ENCODE measurements at regions not wholly inside any gene's neighbourhood (a gene's known extent, or its start where the extent isn't known, plus 50 kb on each side); places are given as distances from the start of the nearest gene placed in this dataset.

DNA sequence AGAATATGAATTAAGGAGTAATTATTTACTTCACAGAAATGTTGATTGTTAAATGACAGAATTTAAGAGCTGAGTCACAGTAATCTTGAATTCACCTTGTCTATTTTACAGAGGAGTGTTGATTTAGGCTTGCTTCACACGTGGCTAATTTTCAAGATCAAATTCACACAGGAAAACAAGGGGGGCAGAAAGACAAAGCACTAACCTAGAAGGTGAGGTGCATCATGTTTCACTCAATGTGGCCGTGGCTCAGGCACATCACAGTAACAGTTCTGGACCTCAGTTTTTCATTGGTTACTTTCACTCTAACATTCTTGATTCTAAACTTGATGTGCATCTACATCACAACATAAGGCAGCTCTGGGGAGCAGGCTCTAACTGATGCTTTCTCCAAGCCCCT is 69.6 kb upstream of the GNAQ start:
- H2BK120ac ChIP-seq (ENCODE audit: low read depth, low read length, poor library complexity, severe bottlenecking) = no peak overlapping the region
- H2AK5ac ChIP-seq (ENCODE audit: insufficient read length, low read length) = no peak overlapping the region
- H2BK12ac ChIP-seq (ENCODE audit: insufficient read length, low read depth, low read length) = no peak overlapping the region
- H3K9me3 ChIP-seq (ENCODE audit: control insufficient read depth, low read depth, low read length) = no peaks in the 10 kb centered on the region
- Mint-ChIP-seq H3K9me3 (no peaks in the 10 kb centered on the region; a peak in 1 of 5 replicates), H3K36me3 (ENCODE audit: insufficient read depth in 1 of 3, low read depth in 3 of 3) (no peaks in the 10 kb centered on the region; a peak in 1 of 7 replicates), H3K4me1 (peaks cover 9 to 11% of the 10 kb centered on the region in 2 experiments), H3K27me3 (ENCODE audit: low read depth) (no peaks in the 10 kb centered on the region), H3K4me3 (no peak overlapping the region), H3K27ac (no peak overlapping the region)
- no peak overlapping the region for H2AFZ ChIP-seq (ENCODE audit: low read length)
- H3K9ac ChIP-seq (ENCODE audit: extremely low read depth, insufficient read length, low read length) = no peak overlapping the region
- peaks cover 7% of the 10 kb centered on the region; the same call in 1 of the 2 replicates for H3K4me1 ChIP-seq (ENCODE audit: insufficient read depth, low read length)
- H3K56ac ChIP-seq (ENCODE audit: insufficient read length, low read depth, low read length) = no peak overlapping the region
- no peak overlapping the region for H2BK20ac ChIP-seq (ENCODE audit: low read depth, low read length, poor library complexity, severe bottlenecking)
- no peak overlapping the region for H3K27ac ChIP-seq (ENCODE audit: insufficient read length, low read depth, low read length)
- no peaks in the 10 kb centered on the region for H3K27me3 ChIP-seq (ENCODE audit: insufficient read depth, low read length)
- H3K4ac ChIP-seq (ENCODE audit: low read depth, low read length) = no peak overlapping the region
- no CpG with 5 or more reads among the region's 2 CpGs for WGBS (ENCODE audit: extremely low coverage, insufficient read length, low lambda C conversion rate)
- H3K23me2 ChIP-seq (ENCODE audit: insufficient read length, low read depth, low read length, poor library complexity, severe bottlenecking) = no peaks in the 10 kb centered on the region
- no peak overlapping the region for H4K5ac ChIP-seq (ENCODE audit: insufficient read length, low read depth, low read length)
- no peak overlapping the region for H3K18ac ChIP-seq (ENCODE audit: insufficient read length, low read depth, low read length)
- no peak overlapping the region for H3K23ac ChIP-seq (ENCODE audit: insufficient read length, low read depth, low read length)
- H3K4me2 ChIP-seq (ENCODE audit: insufficient read depth, insufficient read length, low read length) = no peak overlapping the region
- no peak overlapping the region for H3T11ph ChIP-seq (ENCODE audit: low read length)
- no peak overlapping the region for H2BK5ac ChIP-seq (ENCODE audit: insufficient read length, low read length)
- H4K20me1 ChIP-seq (ENCODE audit: control insufficient read depth, insufficient read depth, insufficient read length) = no peaks in the 10 kb centered on the region
- H4K91ac ChIP-seq (ENCODE audit: insufficient read length, low read depth, low read length) = no peak overlapping the region
- no peaks in the 10 kb centered on the region for H3K79me2 ChIP-seq (ENCODE audit: insufficient read depth, low read length)
- TF ChIP-seq, protein P1, sequence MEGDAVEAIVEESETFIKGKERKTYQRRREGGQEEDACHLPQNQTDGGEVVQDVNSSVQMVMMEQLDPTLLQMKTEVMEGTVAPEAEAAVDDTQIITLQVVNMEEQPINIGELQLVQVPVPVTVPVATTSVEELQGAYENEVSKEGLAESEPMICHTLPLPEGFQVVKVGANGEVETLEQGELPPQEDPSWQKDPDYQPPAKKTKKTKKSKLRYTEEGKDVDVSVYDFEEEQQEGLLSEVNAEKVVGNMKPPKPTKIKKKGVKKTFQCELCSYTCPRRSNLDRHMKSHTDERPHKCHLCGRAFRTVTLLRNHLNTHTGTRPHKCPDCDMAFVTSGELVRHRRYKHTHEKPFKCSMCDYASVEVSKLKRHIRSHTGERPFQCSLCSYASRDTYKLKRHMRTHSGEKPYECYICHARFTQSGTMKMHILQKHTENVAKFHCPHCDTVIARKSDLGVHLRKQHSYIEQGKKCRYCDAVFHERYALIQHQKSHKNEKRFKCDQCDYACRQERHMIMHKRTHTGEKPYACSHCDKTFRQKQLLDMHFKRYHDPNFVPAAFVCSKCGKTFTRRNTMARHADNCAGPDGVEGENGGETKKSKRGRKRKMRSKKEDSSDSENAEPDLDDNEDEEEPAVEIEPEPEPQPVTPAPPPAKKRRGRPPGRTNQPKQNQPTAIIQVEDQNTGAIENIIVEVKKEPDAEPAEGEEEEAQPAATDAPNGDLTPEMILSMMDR (conservative IDR thresholded peaks at IDR 0.05) = no peak
- no peak for DNase-seq
- H3K79me1 ChIP-seq (ENCODE audit: insufficient read depth, low read depth, low read length, poor library complexity, severe bottlenecking) = no peaks in the 10 kb centered on the region
- H4K8ac ChIP-seq (replicated peaks; ENCODE audit: insufficient read length, low read depth, low read length) = no peak overlapping the region
- H3K14ac ChIP-seq (ENCODE audit: insufficient read depth, low read length) = no peak overlapping the region
- no peak overlapping the region for H2BK15ac ChIP-seq (ENCODE audit: low read depth, low read length)

All from H9 (cell line).